ENCODE measurements at regions not wholly inside any gene's neighbourhood (a gene's known extent, or its start where the extent isn't known, plus 50 kb on each side); places are given as distances from the start of the nearest gene placed in this dataset.

GRCh38 chr14:96150214-96150613, 54.4 kb upstream of the BDKRB2 start:
- TF ChIP-seq CTCF (IDR thresholded peaks at IDR 0.05): no peak
- no peak for TF ChIP-seq POLR2A (IDR thresholded peaks at IDR 0.05)
